D721Med (cell line): ENCODE measurements at regions not wholly inside any gene's neighbourhood (a gene's known extent, or its start where the extent isn't known, plus 50 kb on each side); places are given as distances from the start of the nearest gene placed in this dataset.

Experiments
- DNase-seq: peaks from one replicate; pipeline ENCODE4 v3.0.0; 2011; ENCODE audit warnings: low spot score; ENCODE audit not compliant: insufficient read length
- FAIRE-seq: peaks from 2 replicates; lab custom pipeline; 2011; peaks lifted over from hg19 to GRCh38; lab: Jason Lieb, UNC
- CTCF ChIP-seq: IDR thresholded peaks from 2 replicates; pipeline ENCODE4 v1.5.1; 2012; ENCODE audit warnings: mild to moderate bottlenecking, control low read depth; ENCODE audit not compliant: insufficient read depth; ENCODE audit errors: missing control alignments

- FAIRE-seq, result no peak
- DNase-seq, result no peak
- TF ChIP-seq CTCF, result no peak
Measured at GRCh38 chr1:78715181-78715661, 65.6 kb downstream of the IFI44 start.

DNA sequence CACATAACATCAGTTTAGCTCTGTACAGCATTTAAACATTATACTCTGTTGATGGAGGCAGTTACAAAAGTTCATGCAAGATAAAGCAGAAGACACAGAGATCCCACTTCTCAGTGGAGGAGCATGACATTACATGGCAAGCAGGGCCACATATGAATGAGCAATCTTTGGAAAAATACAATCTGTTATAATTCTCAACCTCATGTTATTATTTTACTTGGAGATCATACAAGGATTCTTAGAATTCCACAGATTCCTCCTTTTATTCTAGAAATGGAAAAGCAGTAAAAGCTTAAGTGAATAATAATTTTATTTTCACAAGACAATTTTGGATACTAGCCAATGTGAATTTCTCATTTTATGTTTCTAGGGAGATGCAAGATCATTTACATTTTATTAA, 66.6 kb downstream of the IFI44 start:
- FAIRE-seq, result no peak
- DNase-seq, result no peak
- no peak for TF ChIP-seq CTCF

GRCh38 chr1:78718566-78718965, 68.9 kb downstream of the IFI44 start:
- TF ChIP-seq CTCF, result no peak
- FAIRE-seq, result no peak
- no peak for DNase-seq

DNA sequence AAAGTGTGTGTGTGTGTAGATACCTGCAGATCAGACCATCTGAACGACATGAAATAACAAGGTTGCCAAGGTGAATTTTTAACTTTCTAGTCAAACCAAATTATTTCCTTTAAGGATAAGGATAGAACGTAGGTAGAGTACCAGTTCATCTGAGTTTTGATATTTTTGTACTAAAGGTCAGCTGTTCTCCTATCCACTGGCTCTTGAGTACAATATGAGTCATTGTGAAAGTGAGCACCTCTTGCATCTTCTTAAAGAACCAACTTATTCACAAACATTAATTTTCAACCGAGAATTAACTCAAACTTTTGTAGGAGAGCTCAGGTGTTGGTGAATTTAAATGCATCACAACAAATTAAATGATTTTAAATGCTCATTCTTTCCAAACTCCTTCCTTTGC, 71.5 kb downstream of the IFI44 start:
- DNase-seq (no peak), FAIRE-seq (no peak)
- no peak for TF ChIP-seq CTCF

- no peak for TF ChIP-seq CTCF
- no peak for DNase-seq
- FAIRE-seq, result no peak
Measured at GRCh38 chr1:78722105-78722504, 72.5 kb downstream of the IFI44 start.

DNA sequence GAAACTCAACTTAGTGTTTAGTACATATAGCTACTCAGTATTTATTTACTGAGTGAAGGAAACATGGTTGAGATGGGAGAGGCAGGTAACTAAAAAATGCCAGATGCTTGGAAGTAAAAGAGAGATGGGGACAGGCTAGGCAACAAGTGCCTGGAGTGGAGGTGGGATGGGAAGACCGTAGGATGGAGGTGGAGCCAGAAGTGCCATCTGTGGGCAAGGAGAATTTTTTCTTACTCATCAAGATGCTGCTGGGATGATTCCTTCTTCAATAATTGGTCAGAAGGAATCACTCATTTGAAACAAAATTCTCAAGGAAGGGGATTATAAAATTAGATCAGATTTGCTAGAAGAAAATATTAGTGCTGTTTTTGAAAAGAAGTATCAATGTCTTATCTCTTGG, 72.9 kb downstream of the IFI44 start:
- no peak for DNase-seq
- no peak for FAIRE-seq
- no peak for TF ChIP-seq CTCF

- no peak for FAIRE-seq
- no peak for TF ChIP-seq CTCF
- no peak for DNase-seq
Measured at GRCh38 chr1:78722947-78723346, 73.3 kb downstream of the IFI44 start.
